Spleen (tissue), 11 donors: ENCODE measurements at regions not wholly inside any gene's neighbourhood (a gene's known extent, or its start where the extent isn't known, plus 50 kb on each side); places are given as distances from the start of the nearest gene placed in this dataset.

Source experiments
- DNase-seq: peaks from one replicate; pipeline ENCODE4 v3.0.0-alpha.2; 2020
- H3K27ac ChIP-seq, 8 donors: fragments of 200-600 bp; sonication (generic) in 7 of 8; 1 replicate in 4 of 8; 2 replicates in 4 of 8; pipeline versions ENCODE4 v1.5.0 to v1.8.0; 2016 to 2021; ENCODE audit warnings: inconsistent platforms in 4 of 8, mild to moderate bottlenecking in 4 of 8, moderate library complexity in 1 of 8
- H3K27me3 ChIP-seq, 7 donors: fragments of 200-600 bp; sonication (generic) in 6 of 7; replicated peaks in 1 of 7; 1 replicate in 4 of 7; 2 replicates in 3 of 7; pipeline versions ENCODE4 v1.5.0 to v1.8.0; 2016 to 2021; ENCODE audit warnings: inconsistent platforms in 3 of 7, mild to moderate bottlenecking in 1 of 7
- H3K36me3 ChIP-seq, 6 donors: fragments of 200-600 bp; sonication (generic) in 5 of 6; 1 replicate in 4 of 6; 2 replicates in 2 of 6; pipeline versions ENCODE4 v1.5.0 to v1.8.0; 2016 to 2021; ENCODE audit warnings: inconsistent platforms in 2 of 6
- H3K4me1 ChIP-seq, 6 donors: fragments of 200-600 bp; sonication (generic) in 5 of 6; 1 replicate in 3 of 6; 2 replicates in 3 of 6; pipeline versions ENCODE4 v1.5.0 to v1.8.0; 2016 to 2021; ENCODE audit warnings: inconsistent platforms in 3 of 6
- H3K4me3 ChIP-seq, 8 donors: fragments of 200-600 bp; sonication (generic) in 7 of 8; 1 replicate in 4 of 8; 2 replicates in 4 of 8; pipeline versions ENCODE4 v1.5.0 to v1.8.0; 2016 to 2021; ENCODE audit warnings: inconsistent platforms in 4 of 8, mild to moderate bottlenecking in 4 of 8, moderate library complexity in 2 of 8
- H3K9me3 ChIP-seq, 8 donors: fragments of 200-600 bp; sonication (generic) in 7 of 8; 1 replicate in 4 of 8; 2 replicates in 4 of 8; pipeline versions ENCODE4 v1.5.0 to v1.8.0; 2016 to 2021; ENCODE audit warnings: inconsistent platforms in 4 of 8
- CTCF ChIP-seq, 11 experiments: fragments of 200-600 bp in 7 of 11; fragments of 450-650 bp in 4 of 11; sonication (generic) in 4 of 11; IDR thresholded peaks in 8 of 11; conservative IDR thresholded peaks in 3 of 11; 1 replicate in 7 of 11; 2 replicates in 4 of 11; pipeline versions ENCODE4 v1.4.0 to v1.8.0; 2016 to 2021; ENCODE audit warnings: antibody characterized with exemption in 11 of 11, inconsistent platforms in 4 of 11, mild to moderate bottlenecking in 1 of 11
- POLR2A ChIP-seq, 3 donors: fragments of 450-650 bp; IDR thresholded peaks; one replicate each; pipeline ENCODE4 v1.5.1; 2017; ENCODE audit warnings: antibody characterized with exemption in 3 of 3, mild to moderate bottlenecking in 1 of 3
- POLR2AphosphoS5 ChIP-seq, 3 donors: sonication (generic); formaldehyde crosslinking; IDR thresholded peaks; one replicate each; pipeline ENCODE4 v1.5.1; 2017; ENCODE audit warnings: antibody characterized with exemption in 3 of 3
- WGBS, 5 donors: extraction: QIAGEN DNeasy Blood & Tissue Kit in 3 of 5; methylation state at CpG; one replicate each; pipeline versions ENCODE4 v1.1.5 to v1.1.7; 2013 to 2018; 5-methylcytosine and 5-hydroxymethylcytosine counted together
- intact Hi-C: fragments of 100-400 bp; cut with DNase I; formaldehyde crosslinking; loops from one replicate; pipeline ENCODE4 v1.15.0; 2023; ENCODE audit warnings: low total_unique reads
- donor health status: healthy with polysubstance abuse.
- donor health status: DM: no; HTN: no; CAD: no; lungs with moderate emphysema.
- donor health status: DM: no; HTN: no; CAD: no.
- donor health status: Bipolar disorder and iron deficiency.
- donor health status: healthy.
- donor health status: DM: no; HTN: no; CAD: no.
- donor health status: DM: yes; HTN: yes; CAD: no.

- Histone ChIP-seq H3K27me3 (no peaks in the 10 kb centered on the region), H3K9me3 (peaks cover 0 to 11% (median 7%) of the 10 kb centered on the region in 8 donors), H3K4me1 (no peaks in the 10 kb centered on the region), H3K36me3 (no peaks in the 10 kb centered on the region), H3K4me3 (no peak overlapping the region), H3K27ac (no peak overlapping the region)
- intact Hi-C loops: no loop called here
- WGBS, 5 donors: 59 to 73% (median 63%) methylated on average over 3 of the region's 3 CpGs
- TF ChIP-seq POLR2A (IDR thresholded peaks at IDR 0.05): no peak
- no peak for TF ChIP-seq CTCF (IDR thresholded peaks at IDR 0.05 in 8 of 11, conservative IDR thresholded peaks at IDR 0.05 in 3 of 11)
- TF ChIP-seq POLR2AphosphoS5 (IDR thresholded peaks at IDR 0.05): no peak
- DNase-seq: no peak
These were observed 985.1 kb downstream of the HACE1 start for GRCh38 chr6:103874575-103874974.

GRCh38 chr6:103872678-103873077, 987.0 kb downstream of the HACE1 start:
- Histone ChIP-seq H3K36me3 (no peaks in the 10 kb centered on the region), H3K4me3 (no peak overlapping the region), H3K9me3 (peaks cover 0 to 6% (median 0%) of the 10 kb centered on the region in 8 donors), H3K27me3 (no peaks in the 10 kb centered on the region), H3K27ac (no peak overlapping the region), H3K4me1 (no peaks in the 10 kb centered on the region)
- intact Hi-C loops: no loop called here
- no peak for TF ChIP-seq CTCF (IDR thresholded peaks at IDR 0.05 in 8 of 11, conservative IDR thresholded peaks at IDR 0.05 in 3 of 11)
- no peak for TF ChIP-seq POLR2A (IDR thresholded peaks at IDR 0.05)
- TF ChIP-seq POLR2AphosphoS5 (IDR thresholded peaks at IDR 0.05): no peak
- DNase-seq: no peak

GRCh38 chr6:103872233-103872632, 987.5 kb downstream of the HACE1 start:
- peaks cover 0 to 4% (median 0%) of the 10 kb centered on the region in 8 donors for H3K9me3 ChIP-seq
- TF ChIP-seq POLR2A (IDR thresholded peaks at IDR 0.05) (no peak), CTCF (IDR thresholded peaks at IDR 0.05 in 8 of 11, conservative IDR thresholded peaks at IDR 0.05 in 3 of 11) (no peak), POLR2AphosphoS5 (IDR thresholded peaks at IDR 0.05) (no peak)
- intact Hi-C loops: no loop called here
- no peaks in the 10 kb centered on the region for H3K4me1 ChIP-seq
- no peak overlapping the region for H3K27ac ChIP-seq
- H3K27me3 ChIP-seq: no peaks in the 10 kb centered on the region
- no peaks in the 10 kb centered on the region for H3K36me3 ChIP-seq
- DNase-seq: no peak
- H3K4me3 ChIP-seq: no peak overlapping the region
- WGBS, 5 donors: 46 to 59% (median 52%) methylated on average over 2 of the region's 2 CpGs

- TF ChIP-seq POLR2A (IDR thresholded peaks at IDR 0.05) (no peak), POLR2AphosphoS5 (IDR thresholded peaks at IDR 0.05) (no peak), CTCF (IDR thresholded peaks at IDR 0.05 in 8 of 11, conservative IDR thresholded peaks at IDR 0.05 in 3 of 11) (no peak)
- Histone ChIP-seq H3K9me3 (no peaks in the 10 kb centered on the region), H3K4me3 (no peak overlapping the region), H3K36me3 (no peaks in the 10 kb centered on the region), H3K27me3 (no peaks in the 10 kb centered on the region), H3K4me1 (no peaks in the 10 kb centered on the region), H3K27ac (no peak overlapping the region)
- intact Hi-C loops: no loop called here
- WGBS, 5 donors: 47 to 76% (median 55%) methylated on average over 2 of the region's 2 CpGs
- no peak for DNase-seq
These were observed 988.7 kb downstream of the HACE1 start for GRCh38 chr6:103870970-103871369.
